Retinal pigment epithelial cell (primary cell): ENCODE measurements at regions not wholly inside any gene's neighbourhood (a gene's known extent, or its start where the extent isn't known, plus 50 kb on each side); places are given as distances from the start of the nearest gene placed in this dataset.

Source experiments
- DNase-seq: peaks from one replicate; pipeline ENCODE4 v3.0.0-alpha.2; 2010; ENCODE audit warnings: low read depth
- H3K4me3 ChIP-seq: 2 replicates; pipeline ENCODE4 v1.5.1; 2011; ENCODE audit warnings: mild to moderate bottlenecking, low read length, control low read depth, moderate library complexity
- CTCF ChIP-seq: conservative IDR thresholded peaks from 2 replicates; pipeline ENCODE4 v1.5.1; 2011; ENCODE audit warnings: low read depth, low read length, control low read depth, inconsistent platforms

- TF ChIP-seq CTCF = no peak
- no peak for DNase-seq
- H3K4me3 ChIP-seq = no peak overlapping the region
Measured at GRCh38 chr16:66165879-66166278, 200.6 kb upstream of the CDH5 start.

GRCh38 chr16:66164581-66165247 is 201.8 kb upstream of the CDH5 start:
- no peak overlapping the region for H3K4me3 ChIP-seq
- TF ChIP-seq CTCF = no peak
- no peak for DNase-seq

- H3K4me3 ChIP-seq = no peak overlapping the region
- DNase-seq = no peak
- TF ChIP-seq CTCF = no peak
Measured at GRCh38 chr16:66162821-66163220, 203.7 kb upstream of the CDH5 start.

- no peak overlapping the region for H3K4me3 ChIP-seq
- no peak for TF ChIP-seq CTCF
- DNase-seq = no peak
Measured at GRCh38 chr16:66161942-66162341, 204.5 kb upstream of the CDH5 start.

GRCh38 chr16:66161269-66161668 is 205.2 kb upstream of the CDH5 start:
- no peak for DNase-seq
- TF ChIP-seq CTCF = no peak

GRCh38 chr16:66159987-66160386 is 206.5 kb upstream of the CDH5 start:
- no peak for TF ChIP-seq CTCF
- H3K4me3 ChIP-seq = no peak overlapping the region
- DNase-seq = no peak

More at GRCh38 chr16:66161269-66161668, 205.2 kb upstream of the CDH5 start:
- H3K4me3 ChIP-seq = no peak overlapping the region

- no peak for TF ChIP-seq CTCF
- H3K4me3 ChIP-seq = no peak overlapping the region
- DNase-seq = no peak
Measured at GRCh38 chr16:66156538-66156937, 210.0 kb upstream of the CDH5 start.
